ENCODE measurements at regions not wholly inside any gene's neighbourhood (a gene's known extent, or its start where the extent isn't known, plus 50 kb on each side); places are given as distances from the start of the nearest gene placed in this dataset.

DNA sequence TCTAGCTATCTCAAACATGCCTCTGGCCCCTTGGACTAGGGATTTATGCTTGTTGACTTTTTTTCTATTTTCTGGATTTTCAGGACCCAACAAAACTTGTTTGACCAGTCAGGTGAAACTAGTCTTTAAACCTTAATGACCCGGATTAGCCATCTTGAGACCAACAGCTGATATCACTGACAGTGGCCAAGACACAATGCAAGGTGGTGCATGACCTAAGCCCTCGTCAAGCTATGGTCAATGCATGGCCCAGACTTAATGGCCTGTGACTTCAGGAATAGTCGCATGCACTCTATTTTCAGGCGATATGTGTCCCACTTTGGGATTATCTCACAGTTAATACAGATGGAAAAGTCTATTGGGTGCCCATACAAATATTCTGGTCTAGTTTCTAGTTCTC lies 190.4 kb downstream of the ZBTB18 start:
- no peak for DNase-seq (ENCODE audit: low read depth)

DNA sequence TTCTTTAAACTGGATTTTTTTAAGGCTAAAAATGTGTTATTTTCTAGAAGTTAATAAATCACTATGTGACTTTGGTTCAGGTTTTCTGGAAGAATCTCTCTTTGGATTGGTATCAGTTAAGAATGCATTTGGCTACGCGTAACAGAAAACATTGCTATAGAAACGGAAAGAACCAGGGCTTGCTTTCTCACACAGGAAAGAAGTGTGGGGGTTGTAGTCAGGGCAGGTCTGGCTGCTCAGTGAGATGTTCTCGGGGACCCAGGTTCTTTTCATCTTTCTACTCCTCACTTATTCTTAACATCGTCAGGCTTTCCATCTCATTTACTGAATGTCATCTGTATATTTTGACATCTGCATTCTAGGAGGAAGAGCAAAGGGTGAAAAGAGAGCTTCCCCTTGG lies 191.4 kb downstream of the ZBTB18 start:
- DNase-seq (ENCODE audit: low read depth): no peak
- no peak overlapping the region for H3K4me3 ChIP-seq (ENCODE audit: low read depth, low read length)

More for the DNA sequence above, 190.4 kb downstream of the ZBTB18 start:
- H3K4me3 ChIP-seq (ENCODE audit: low read depth, low read length): no peak overlapping the region

DNA sequence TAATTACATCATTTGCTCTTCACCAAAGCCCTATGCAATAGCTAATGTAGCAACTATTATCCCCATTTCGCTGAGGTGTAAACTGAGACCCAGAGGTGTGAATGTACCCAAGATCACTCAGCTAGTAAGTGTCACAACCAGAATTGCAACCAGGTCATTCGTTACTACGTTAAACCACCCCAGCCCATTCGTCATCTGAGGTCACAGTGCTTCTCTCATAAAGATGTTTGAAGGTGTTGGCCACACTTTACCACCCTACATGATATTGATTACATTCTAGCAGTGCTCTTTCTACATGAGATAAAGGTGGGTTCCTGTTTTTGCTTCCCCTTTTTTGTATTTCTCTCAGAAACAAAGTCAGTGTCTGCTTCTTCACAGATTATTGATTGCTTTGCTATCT lies 195.3 kb downstream of the ZBTB18 start:
- DNase-seq (ENCODE audit: low read depth): no peak

DNA sequence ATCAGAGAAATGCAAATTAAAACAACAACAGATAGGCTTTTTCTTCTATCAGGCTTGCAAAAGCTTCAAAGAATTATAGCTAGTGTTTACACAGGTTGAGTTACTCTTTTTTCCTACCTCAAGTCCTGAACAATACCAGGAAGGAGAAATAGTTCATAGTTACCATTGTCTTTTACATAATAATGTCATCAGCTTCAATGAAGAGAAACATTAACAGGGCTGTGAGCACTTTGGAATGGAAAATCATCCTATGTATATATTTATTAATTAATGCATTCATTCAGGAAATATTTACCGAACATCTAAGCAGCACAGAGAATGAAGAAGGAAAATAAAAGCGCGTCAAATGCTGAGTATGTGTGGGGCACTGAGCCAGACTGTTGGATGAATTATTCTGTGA lies 197.3 kb downstream of the ZBTB18 start:
- DNase-seq (ENCODE audit: low read depth): no peak
- H3K4me3 ChIP-seq (ENCODE audit: low read depth, low read length): no peak overlapping the region

More for the DNA sequence above, 195.3 kb downstream of the ZBTB18 start:
- H3K4me3 ChIP-seq (ENCODE audit: low read depth, low read length): no peak overlapping the region

DNA sequence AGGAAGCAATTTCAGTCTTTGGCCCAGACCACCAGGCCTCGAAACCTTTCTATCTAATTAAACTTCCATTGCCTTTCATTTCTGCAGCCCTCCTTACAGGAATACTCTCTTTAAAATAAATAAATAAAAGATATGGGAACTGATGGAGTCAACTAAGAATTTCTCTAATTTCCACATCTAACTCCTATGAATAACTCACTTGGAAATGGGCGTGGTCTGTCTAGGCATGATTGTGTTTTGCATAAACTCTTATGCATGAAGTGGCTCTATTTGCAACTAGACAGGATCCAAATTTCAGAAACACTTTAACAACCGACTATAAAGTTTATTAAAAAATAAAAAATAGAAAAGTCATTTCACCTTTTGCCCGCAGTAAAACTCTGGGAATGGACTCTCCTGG lies 199.5 kb downstream of the ADSS2 start:
- H3K4me3 ChIP-seq (ENCODE audit: low read depth, low read length): no peak overlapping the region
- no peak for DNase-seq (ENCODE audit: low read depth)

DNA sequence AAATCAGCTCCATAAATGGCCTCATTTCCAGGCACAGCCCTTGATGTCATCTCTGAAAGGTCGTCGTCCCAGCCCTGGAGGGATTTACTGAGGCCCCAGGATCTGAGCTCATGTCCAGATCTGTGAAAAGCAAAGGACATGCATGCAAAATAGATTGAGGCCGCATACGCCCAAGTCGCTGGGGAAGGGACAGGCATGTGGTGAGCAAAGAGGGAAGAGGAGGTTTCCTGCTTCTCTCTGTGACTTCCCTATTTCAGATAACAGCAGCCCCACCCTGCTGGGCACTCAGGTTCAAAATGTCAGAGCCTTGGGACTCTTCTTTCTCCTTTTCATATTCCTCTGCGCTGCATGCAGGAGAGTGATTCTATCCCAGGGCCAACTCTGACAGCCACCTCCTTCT lies 197.2 kb downstream of the ADSS2 start:
- H3K4me3 ChIP-seq (ENCODE audit: low read depth, low read length): no peak overlapping the region
- no peak for DNase-seq (ENCODE audit: low read depth)

DNA sequence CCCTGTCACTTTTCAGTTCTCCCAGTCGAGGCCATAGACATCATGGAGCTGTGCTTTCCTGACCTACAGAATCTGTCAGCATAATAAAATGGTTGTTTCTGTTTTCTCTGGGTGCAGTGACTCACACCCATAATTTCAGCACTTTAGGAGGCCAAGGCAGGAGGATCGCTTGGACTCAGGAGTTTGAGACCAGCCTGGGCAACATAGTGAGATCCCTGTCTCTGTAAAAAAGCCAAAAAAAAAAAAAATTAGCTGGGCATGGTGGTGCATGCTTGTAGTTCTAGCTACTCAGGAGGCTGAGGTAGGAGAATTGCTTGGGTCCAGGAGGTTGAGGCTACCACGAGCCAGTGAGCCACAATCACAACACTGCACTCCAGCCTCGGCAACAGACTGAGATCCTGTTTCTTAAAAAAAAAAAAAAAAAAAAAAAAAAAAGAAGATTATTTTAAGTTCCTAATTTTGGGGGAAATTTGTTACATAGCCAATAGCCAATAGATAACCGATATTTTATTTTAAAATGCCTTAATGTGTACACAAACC lies 196.2 kb downstream of the ADSS2 start:
- no peak for DNase-seq (ENCODE audit: low read depth)
- H3K4me3 ChIP-seq (ENCODE audit: low read depth, low read length): no peak overlapping the region

DNA sequence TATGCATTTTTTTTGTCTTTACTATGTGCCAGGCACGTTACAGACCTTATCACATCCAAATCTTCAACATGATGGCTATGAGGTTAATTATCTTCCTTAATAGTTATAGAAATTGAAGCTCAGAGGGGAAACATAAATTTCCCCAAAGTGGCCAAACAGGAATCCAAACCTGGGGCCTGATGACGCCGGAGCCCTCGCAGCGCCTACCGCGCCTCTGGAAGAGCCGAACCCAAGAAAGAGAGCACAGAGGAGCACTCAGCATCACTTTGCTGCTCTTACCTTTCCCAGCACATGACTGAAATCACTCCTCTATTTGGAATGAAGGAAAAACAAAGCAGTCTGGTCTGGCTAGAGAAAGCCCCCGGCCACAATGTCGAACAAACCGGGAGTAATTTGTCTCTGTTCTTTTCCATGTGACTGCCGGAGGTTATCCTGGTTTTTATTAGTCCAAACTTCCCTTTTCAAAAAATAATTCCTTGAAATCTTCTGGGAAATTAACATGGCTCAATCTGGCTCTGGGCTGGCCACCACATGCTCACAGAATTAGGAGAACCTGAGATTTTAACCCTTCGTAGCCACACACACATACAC lies 195.5 kb downstream of the ADSS2 start:
- no peak overlapping the region for H3K4me3 ChIP-seq (ENCODE audit: low read depth, low read length)
- DNase-seq (ENCODE audit: low read depth): no peak

DNA sequence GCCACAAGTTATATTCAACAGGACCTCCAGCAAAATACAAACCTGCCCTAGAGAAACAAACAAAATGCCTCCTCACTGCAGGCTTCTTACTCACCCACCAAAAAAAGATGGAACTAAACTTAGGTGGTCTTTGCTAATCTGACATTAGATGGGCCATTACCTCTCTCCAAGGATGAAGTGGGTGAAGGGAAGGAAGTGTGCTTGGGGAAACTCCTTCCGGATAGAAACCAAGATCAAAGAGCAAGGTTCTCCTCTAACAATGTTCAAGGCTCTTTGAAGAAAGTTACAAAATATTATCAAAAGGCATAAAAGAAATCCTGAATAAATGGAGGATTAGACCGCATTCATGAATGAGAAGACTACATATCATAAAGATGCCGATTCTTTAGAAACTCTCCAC lies 187.5 kb downstream of the ADSS2 start:
- no peak overlapping the region for H3K4me3 ChIP-seq (ENCODE audit: low read depth, low read length)
- DNase-seq (ENCODE audit: low read depth): no peak

DNA sequence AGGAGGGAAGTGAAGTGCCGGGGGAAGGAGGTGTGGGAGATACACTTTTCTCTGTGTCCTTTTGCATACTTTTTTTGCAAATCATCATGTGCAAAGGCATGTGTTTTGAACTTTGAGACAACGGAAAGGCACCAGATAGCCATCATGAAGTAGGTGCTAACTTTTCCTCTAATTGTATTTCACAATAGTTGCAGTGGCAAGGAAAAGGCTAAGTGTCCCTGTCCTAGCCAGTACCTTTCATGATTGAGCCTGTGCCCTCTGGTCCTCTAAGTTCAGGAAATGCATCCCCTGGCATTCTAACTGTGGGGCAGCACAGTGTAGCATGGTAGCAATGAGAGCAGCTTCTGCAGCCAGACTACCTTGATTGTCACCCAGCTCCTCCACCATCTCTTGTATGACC lies 186.2 kb downstream of the ADSS2 start:
- DNase-seq (ENCODE audit: low read depth): no peak
- H3K4me3 ChIP-seq (ENCODE audit: low read depth, low read length): no peak overlapping the region

DNA sequence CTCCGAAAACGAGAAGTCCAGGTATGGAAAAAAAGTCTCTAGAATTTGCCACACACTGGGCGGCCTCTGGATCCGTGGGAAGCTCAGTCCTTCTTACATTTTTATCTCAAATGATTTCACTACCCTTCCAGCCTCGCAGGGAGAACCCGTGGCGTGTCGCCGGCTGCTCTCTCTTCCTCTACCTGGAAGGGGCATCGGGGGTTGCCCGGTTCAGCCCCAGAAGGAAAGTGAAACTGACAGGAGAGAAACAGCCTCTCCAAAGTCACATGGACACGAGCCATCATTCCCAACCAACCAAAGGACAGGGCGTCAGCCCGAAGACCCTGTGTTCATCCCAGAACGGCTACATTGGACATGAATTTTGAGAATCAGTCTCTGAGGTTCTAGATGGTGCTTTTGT lies 182.5 kb downstream of the ADSS2 start:
- H3K4me3 ChIP-seq (ENCODE audit: low read depth, low read length): no peak overlapping the region

DNA sequence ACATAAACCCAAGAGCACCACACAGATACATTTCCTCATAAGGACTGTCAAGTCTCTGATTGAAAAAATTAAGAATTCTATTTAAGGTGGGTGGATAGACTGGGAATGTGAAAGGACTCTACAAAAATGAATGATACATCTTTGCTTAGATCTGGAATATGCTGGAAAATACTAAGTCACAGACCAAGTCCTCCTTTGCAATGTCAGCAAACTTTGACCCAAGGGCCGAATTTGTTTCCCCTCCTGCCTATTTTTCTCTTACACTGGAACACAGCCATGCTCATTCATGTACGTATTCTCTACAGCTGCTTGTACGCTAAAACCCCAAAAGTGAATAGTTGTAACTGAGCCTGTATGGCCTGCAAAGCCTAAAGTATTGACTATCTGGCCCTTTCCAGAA lies 180.7 kb downstream of the ADSS2 start:
- DNase-seq (ENCODE audit: low read depth): no peak
- H3K4me3 ChIP-seq (ENCODE audit: low read depth, low read length): no peak overlapping the region

More for the DNA sequence above, 182.5 kb downstream of the ADSS2 start:
- DNase-seq (ENCODE audit: low read depth): no peak

DNA sequence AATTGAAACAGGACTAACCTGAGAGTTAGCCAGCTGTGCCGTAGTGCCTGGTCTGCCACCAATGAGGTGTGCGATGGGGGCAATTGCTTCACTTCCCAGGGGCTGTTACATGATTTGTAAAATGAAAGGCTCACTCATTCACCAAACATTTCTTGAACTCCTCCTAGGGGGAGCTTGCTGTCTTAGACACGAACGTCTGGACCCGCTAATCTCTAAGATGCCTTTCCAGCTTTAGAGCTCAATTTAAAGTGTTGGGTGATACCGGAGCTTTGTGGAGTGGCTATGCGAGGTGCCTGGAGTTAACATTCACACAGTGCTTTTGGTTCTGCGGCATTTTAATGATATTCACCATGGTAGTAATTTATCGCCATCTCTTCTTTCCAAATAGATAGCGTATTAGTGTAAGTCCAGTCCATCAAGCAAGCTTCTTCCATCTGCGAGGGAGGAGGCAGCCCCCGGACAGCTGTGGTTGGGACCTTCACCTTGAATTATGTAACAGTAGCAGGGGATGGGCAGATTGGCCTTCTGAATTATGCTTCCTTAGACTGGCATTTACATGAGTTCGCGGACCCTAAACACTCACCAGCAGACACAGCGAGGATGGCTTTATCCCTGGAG lies 179.9 kb downstream of the ADSS2 start:
- H3K4me3 ChIP-seq (ENCODE audit: low read depth, low read length): no peak overlapping the region
- no peak for DNase-seq (ENCODE audit: low read depth)

DNA sequence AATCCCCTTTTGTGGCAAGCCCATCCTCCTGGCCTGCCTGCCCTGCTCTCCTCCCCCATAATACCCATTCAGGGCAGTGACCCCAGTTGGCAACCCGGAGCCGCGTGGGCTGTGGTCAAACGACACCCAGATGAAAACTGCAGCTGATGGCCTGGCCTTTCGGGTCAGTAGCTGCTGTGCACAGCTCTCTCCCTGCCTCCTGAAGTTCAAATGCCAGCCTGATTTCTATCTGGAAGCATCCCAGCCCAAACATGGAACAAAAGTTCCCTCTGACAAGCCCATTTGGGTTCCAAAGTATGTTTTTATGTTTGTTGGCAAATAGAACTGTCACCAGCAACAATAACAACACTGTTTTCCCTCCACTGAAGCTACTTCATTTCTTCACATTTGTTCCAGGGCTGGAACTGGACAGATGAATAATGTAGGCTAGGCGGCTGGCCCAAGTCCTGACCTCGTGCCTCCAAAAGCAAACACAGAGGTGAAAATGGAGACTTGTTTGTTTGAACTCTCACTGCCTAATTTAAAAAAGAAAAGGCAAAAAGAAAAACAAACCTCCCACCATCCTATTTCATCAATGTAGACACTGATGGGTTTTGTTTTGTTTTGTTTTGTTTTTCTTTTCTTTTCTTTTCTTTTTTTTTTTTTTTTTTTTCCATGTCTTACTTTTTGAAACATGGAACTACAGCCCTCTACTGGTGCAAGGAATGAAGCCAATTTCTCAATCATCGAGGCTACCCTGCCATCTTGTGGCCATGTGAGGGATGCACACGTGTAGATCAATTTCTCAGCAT lies 179.0 kb downstream of the ADSS2 start:
- H3K4me3 ChIP-seq (ENCODE audit: low read depth, low read length): no peak overlapping the region
- peak; percentile 67 for DNase-seq (ENCODE audit: low read depth)

DNA sequence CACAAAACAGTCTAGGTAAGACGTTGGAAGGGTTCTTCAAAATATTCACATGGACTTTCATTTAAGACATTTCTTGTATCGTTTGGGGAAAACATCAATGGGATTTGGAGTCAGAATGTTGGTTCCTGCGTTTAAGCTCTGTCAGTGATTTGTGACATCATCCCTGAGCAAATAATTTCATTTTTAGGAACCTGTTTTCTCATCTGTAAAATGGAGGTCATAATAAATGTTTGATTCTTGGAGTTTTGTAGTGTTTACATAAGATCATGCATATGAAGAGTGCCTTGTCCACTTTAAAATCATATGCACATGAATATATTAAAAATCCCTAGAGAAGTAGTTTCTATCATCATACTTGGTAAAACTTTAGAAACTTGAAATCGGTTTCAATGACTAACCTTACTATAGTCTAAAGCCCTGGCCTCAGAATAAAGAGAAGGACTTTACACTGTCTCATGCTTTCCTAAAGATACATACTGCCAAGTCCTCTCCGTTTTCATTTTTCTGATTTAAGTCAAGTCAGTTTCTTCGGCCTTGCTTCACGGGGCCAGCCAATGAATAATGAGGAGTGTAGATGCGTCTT lies 178.4 kb downstream of the ADSS2 start:
- peak overlapping the region; percentile 23 for H3K4me3 ChIP-seq (ENCODE audit: low read depth, low read length)
- DNase-seq (ENCODE audit: low read depth): no peak

DNA sequence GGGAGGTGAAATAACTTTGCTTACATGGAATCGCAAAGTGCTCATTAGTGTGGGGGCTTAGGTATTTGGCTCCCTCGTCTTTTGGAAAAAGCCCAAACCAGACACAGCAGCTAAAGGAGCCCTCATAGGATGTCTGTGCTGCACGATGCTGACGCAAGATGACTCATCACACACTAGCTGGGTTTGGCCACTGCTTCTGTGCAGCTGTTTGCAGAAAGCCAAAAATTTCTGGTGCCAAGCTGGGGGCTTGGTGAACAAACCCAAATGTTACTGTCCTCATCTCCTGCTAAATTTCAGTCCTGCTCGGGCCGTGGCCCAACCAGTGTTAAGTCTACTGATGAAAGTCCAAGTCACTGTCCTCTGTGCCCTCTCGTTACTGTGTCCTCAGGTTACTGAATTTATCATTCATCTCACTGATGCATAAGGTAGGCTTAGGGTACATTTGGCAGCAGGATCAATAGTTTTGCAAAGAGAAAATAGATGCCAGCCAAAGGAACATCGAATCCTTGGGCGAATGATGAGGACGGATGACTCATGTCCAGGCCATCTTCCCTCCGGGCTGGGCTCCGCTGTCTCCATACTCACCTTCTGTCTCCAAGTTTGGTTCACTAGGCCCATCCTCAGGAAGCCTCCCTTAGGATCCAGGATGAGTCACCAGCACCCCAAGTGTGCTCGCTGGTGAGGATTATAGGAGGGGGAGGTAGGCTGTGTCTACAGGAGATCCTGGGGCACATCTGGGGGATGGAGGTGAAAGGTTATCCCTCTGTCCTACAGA lies 177.7 kb downstream of the ADSS2 start:
- H3K4me3 ChIP-seq (ENCODE audit: low read depth, low read length): peak overlapping the region; percentile 23
- DNase-seq (ENCODE audit: low read depth): peak; percentile 99

DNA sequence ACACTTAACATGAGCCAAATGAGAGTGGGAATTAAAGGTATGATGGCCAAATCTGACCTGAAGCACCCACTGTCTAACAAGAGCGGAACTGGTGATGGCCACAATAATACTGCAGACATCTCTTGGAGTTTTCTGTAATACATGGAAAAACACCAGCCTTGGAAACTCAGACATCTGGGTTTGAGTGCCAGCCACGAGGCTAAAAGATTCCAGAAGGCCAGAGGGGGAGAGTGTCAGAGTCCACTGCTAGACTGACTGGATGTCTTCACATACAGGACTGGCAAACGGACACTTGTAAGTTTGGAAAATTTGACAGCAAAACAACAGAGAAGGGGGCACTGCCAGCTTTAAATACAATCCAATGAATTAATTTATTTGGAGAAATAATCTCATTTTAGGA lies 175.1 kb downstream of the ADSS2 start:
- no peak for DNase-seq (ENCODE audit: low read depth)
- no peak overlapping the region for H3K4me3 ChIP-seq (ENCODE audit: low read depth, low read length)

DNA sequence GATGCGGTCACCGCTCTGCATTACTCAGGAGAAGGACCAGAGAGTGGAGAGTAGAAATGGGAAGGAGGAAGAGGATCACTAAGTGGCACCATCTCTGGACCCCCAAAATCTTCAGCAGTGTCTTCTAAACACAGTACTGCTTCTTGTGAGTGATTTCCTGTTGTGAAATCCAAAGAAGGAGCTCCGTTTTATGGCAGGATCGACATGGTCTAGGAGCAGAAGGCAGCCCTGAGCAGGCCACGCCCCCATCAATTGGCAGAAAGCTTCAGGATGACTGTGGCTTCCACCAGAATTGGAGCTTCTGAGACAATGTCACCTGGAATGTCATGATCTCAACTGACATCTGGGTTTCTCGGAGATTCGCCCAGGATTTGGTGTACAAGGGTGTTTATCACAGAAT lies 171.5 kb downstream of the ADSS2 start:
- H3K4me3 ChIP-seq (ENCODE audit: low read depth, low read length): no peak overlapping the region
- no peak for DNase-seq (ENCODE audit: low read depth)

DNA sequence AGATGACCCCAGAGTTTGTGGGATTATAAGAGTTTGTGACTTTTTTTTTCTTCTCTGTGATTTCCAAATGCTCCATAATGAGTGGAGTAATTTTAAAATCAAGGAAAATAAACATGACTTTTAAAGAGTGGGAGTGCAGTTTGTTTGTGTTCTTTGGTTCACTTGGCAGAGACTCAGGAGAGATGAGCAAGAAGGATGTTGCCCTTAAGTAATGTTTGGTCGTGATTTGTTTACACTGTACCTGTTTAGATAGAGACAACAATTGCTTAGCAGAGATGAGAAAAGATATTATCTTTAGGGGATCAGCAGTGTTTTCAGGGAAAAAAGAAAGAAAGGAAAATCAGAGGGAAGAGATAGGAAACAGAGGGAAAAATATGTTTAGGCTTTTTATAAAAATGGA lies 170.8 kb downstream of the ADSS2 start:
- DNase-seq (ENCODE audit: low read depth): peak; percentile 38
- H3K4me3 ChIP-seq (ENCODE audit: low read depth, low read length): no peak overlapping the region

DNA sequence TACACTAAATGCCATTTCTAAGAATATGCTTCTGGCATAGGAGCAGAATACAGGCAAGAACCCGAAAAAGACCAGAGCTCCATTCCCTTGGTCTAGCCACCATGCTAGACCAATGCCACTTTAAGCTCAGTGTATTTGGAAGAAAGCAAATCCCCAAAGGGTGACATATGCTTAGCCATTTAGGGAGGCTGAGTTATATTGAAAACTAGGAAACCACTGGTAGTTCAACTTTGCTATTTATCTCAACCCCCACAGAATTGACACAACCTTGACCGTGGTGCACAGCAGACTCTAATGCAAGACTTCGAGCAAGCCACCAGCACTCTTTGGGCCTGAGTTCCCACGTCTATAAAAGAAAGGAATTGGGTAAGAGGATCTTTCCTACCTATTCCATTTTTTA lies 167.9 kb downstream of the ADSS2 start:
- H3K4me3 ChIP-seq (ENCODE audit: low read depth, low read length): no peak overlapping the region
- no peak for DNase-seq (ENCODE audit: low read depth)
